ENCODE measurements at regions not wholly inside any gene's neighbourhood (a gene's known extent, or its start where the extent isn't known, plus 50 kb on each side); places are given as distances from the start of the nearest gene placed in this dataset.

- peaks cover 3% of the 10 kb centered on the region; the same call in 1 of the 2 replicates for H3K9me2 ChIP-seq
- H3F3A ChIP-seq (replicated peaks; ENCODE audit: insufficient read depth) = no peaks in the 10 kb centered on the region
- no peaks in the 10 kb centered on the region for H3K36me3 ChIP-seq (replicated peaks in 1 of 2; ENCODE audit: control insufficient read depth in 1 of 2, insufficient read depth in 2 of 2, low read length in 1 of 2)
- no peak overlapping the region for H3K27ac ChIP-seq (ENCODE audit: low read depth in 2 of 2, low read length in 1 of 2)
- POLR2A ChIA-PET = no interaction called here
- no peak overlapping the region for H3K9ac ChIP-seq
- H4K20me1 ChIP-seq (ENCODE audit: insufficient read depth) = no peaks in the 10 kb centered on the region
- TF ChIP-seq JUND (IDR thresholded peaks at IDR 0.05) (no peak), TEAD4 (IDR thresholded peaks at IDR 0.05; ENCODE audit: borderline replicate concordance, insufficient read depth) (no peak), EZH2phosphoT487 (IDR thresholded peaks at IDR 0.05; ENCODE audit: borderline replicate concordance, low read depth) (no peak), ZBTB33 (IDR thresholded peaks at IDR 0.05; ENCODE audit: borderline replicate concordance, low read depth) (no peak), GABPA (IDR thresholded peaks at IDR 0.05; ENCODE audit: low read depth) (no peak), RFX5 (IDR thresholded peaks at IDR 0.05; ENCODE audit: low read length) (no peak), RXRA (IDR thresholded peaks at IDR 0.05; ENCODE audit: borderline replicate concordance, low read depth) (no peak), FOSL2 (IDR thresholded peaks at IDR 0.05; ENCODE audit: borderline replicate concordance, low read depth) (no peak), CHD2 (IDR thresholded peaks at IDR 0.05; ENCODE audit: low read length, partially characterized antibody) (no peak), USF1 (IDR thresholded peaks at IDR 0.05; ENCODE audit: borderline replicate concordance, low read depth) (no peak)
- TF ChIP-seq, protein P1, sequence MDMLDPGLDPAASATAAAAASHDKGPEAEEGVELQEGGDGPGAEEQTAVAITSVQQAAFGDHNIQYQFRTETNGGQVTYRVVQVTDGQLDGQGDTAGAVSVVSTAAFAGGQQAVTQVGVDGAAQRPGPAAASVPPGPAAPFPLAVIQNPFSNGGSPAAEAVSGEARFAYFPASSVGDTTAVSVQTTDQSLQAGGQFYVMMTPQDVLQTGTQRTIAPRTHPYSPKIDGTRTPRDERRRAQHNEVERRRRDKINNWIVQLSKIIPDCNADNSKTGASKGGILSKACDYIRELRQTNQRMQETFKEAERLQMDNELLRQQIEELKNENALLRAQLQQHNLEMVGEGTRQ (IDR thresholded peaks at IDR 0.05; ENCODE audit: borderline replicate concordance, low read depth, low read length) = no peak
- TF ChIP-seq, protein P2, sequence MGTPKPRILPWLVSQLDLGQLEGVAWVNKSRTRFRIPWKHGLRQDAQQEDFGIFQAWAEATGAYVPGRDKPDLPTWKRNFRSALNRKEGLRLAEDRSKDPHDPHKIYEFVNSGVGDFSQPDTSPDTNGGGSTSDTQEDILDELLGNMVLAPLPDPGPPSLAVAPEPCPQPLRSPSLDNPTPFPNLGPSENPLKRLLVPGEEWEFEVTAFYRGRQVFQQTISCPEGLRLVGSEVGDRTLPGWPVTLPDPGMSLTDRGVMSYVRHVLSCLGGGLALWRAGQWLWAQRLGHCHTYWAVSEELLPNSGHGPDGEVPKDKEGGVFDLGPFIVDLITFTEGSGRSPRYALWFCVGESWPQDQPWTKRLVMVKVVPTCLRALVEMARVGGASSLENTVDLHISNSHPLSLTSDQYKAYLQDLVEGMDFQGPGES (IDR thresholded peaks at IDR 0.05; ENCODE audit: low read depth, low read length) = no peak
- no peak overlapping the region for H2AFZ ChIP-seq (ENCODE audit: low read depth)
- CTCF ChIA-PET = no interaction called here
- H3K4me2 ChIP-seq = no peak overlapping the region
- DNase-seq = no peak
- H3K4me3 ChIP-seq (ENCODE audit: low read depth in 2 of 2, low read length in 1 of 2) = no peak overlapping the region
- no peaks in the 10 kb centered on the region for H3K9me3 ChIP-seq
- H3K4me1 ChIP-seq (ENCODE audit: control insufficient read depth in 1 of 2, insufficient read depth in 2 of 2, low read depth in 1 of 2, low read length in 1 of 2) = no peaks in the 10 kb centered on the region
- WGBS (ENCODE audit: low lambda C conversion rate) = 53% methylated on average over 2 of the region's 2 CpGs
- no peaks in the 10 kb centered on the region for H3K79me2 ChIP-seq (ENCODE audit: insufficient read depth)
- H3K27me3 ChIP-seq (ENCODE audit: insufficient read depth) = no peaks in the 10 kb centered on the region
These were observed 200.9 kb upstream of the FSIP2 start for GRCh38 chr2:185537689-185538088.

- no peak overlapping the region for H2AFZ ChIP-seq (ENCODE audit: low read depth)
- no peaks in the 10 kb centered on the region for H3K4me1 ChIP-seq (ENCODE audit: control insufficient read depth in 1 of 2, insufficient read depth in 2 of 2, low read depth in 1 of 2, low read length in 1 of 2)
- DNase-seq = no peak
- H3K27ac ChIP-seq (ENCODE audit: low read depth in 2 of 2, low read length in 1 of 2) = no peak overlapping the region
- no peaks in the 10 kb centered on the region for H3K9me3 ChIP-seq
- WGBS (ENCODE audit: low lambda C conversion rate) = 61% methylated on average over 2 of the region's 2 CpGs
- no peaks in the 10 kb centered on the region for H3F3A ChIP-seq (replicated peaks; ENCODE audit: insufficient read depth)
- no peak overlapping the region for H3K4me2 ChIP-seq
- ChIA-PET POLR2A (no interaction called here), CTCF (no interaction called here)
- H3K4me3 ChIP-seq (ENCODE audit: low read depth in 2 of 2, low read length in 1 of 2) = no peak overlapping the region
- no peaks in the 10 kb centered on the region for H3K9me2 ChIP-seq
- H3K9ac ChIP-seq = no peak overlapping the region
- no peaks in the 10 kb centered on the region for H3K36me3 ChIP-seq (replicated peaks in 1 of 2; ENCODE audit: control insufficient read depth in 1 of 2, insufficient read depth in 2 of 2, low read length in 1 of 2)
- no peaks in the 10 kb centered on the region for H4K20me1 ChIP-seq (ENCODE audit: insufficient read depth)
- no peaks in the 10 kb centered on the region for H3K79me2 ChIP-seq (ENCODE audit: insufficient read depth)
- no peaks in the 10 kb centered on the region for H3K27me3 ChIP-seq (ENCODE audit: insufficient read depth)
- TF ChIP-seq SMC3 (IDR thresholded peaks at IDR 0.05; ENCODE audit: low read depth, low read length) = no peak
- TF ChIP-seq MXI1 (IDR thresholded peaks at IDR 0.05; ENCODE audit: low read depth, low read length) = no peak
- TF ChIP-seq FOXJ3 (CRISPR knock-in tag; IDR thresholded peaks at IDR 0.05) = no peak
- no peak for TF ChIP-seq CTCF (IDR thresholded peaks at IDR 0.05)
- no peak for TF ChIP-seq NRF1 (IDR thresholded peaks at IDR 0.05; ENCODE audit: low read depth, low read length)
- TF ChIP-seq GATA2 (CRISPR knock-in tag; IDR thresholded peaks at IDR 0.05) = no peak
- TF ChIP-seq, protein P3, sequence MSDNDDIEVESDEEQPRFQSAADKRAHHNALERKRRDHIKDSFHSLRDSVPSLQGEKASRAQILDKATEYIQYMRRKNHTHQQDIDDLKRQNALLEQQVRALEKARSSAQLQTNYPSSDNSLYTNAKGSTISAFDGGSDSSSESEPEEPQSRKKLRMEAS (IDR thresholded peaks at IDR 0.05; ENCODE audit: low read depth) = no peak
- TF ChIP-seq, protein P1 (IDR thresholded peaks at IDR 0.05; ENCODE audit: borderline replicate concordance, low read depth, low read length) = no peak
- no peak for TF ChIP-seq EP300 (IDR thresholded peaks at IDR 0.05; ENCODE audit: borderline replicate concordance in 1 of 2, low read depth in 1 of 2, low read length in 1 of 2)
- no peak for TF ChIP-seq ELF1 (IDR thresholded peaks at IDR 0.05)
- TF ChIP-seq RFX5 (IDR thresholded peaks at IDR 0.05; ENCODE audit: low read length) = no peak
These were observed 171.4 kb upstream of the FSIP2 start for GRCh38 chr2:185567196-185567595.
